Fibroblast of peridontal ligament (primary cell): ENCODE measurements at regions not wholly inside any gene's neighbourhood (a gene's known extent, or its start where the extent isn't known, plus 50 kb on each side); places are given as distances from the start of the nearest gene placed in this dataset.
A peak's percentile ranks its signal among the peaks of the same experiment; 100 is the strongest.

ENCODE experiments used
- DNase-seq: peaks from one replicate; pipeline ENCODE4 v3.0.0-alpha.2; 2010; ENCODE audit errors: extremely low read depth

- no peak for DNase-seq
These were observed 158.4 kb upstream of the SESN3 start for GRCh38 chr11:95389427-95389826.

- no peak for DNase-seq
These were observed 157.1 kb upstream of the SESN3 start for GRCh38 chr11:95388086-95388485.

- DNase-seq: no peak
These were observed 156.3 kb upstream of the SESN3 start for GRCh38 chr11:95387325-95387724.

- no peak for DNase-seq
These were observed 154.6 kb upstream of the SESN3 start for GRCh38 chr11:95385577-95385976.

- DNase-seq: no peak
These were observed 148.5 kb upstream of the SESN3 start for GRCh38 chr11:95379479-95379878.

- DNase-seq: no peak
These were observed 147.8 kb upstream of the SESN3 start for GRCh38 chr11:95378789-95379188.

- DNase-seq: no peak
These were observed 147.1 kb upstream of the SESN3 start for GRCh38 chr11:95378111-95378510.

GRCh38 chr11:95375886-95376285, 144.9 kb upstream of the SESN3 start:
- peak; percentile 97 for DNase-seq

GRCh38 chr11:95375451-95375850, 144.4 kb upstream of the SESN3 start:
- no peak for DNase-seq

- no peak for DNase-seq
These were observed 143.1 kb upstream of the SESN3 start for GRCh38 chr11:95374105-95374504.

GRCh38 chr11:95373241-95373640, 142.2 kb upstream of the SESN3 start:
- DNase-seq: no peak

GRCh38 chr11:95372097-95372656, 141.2 kb upstream of the SESN3 start:
- no peak for DNase-seq

- no peak for DNase-seq
These were observed 140.2 kb upstream of the SESN3 start for GRCh38 chr11:95371153-95371552.

- no peak for DNase-seq
These were observed 136.7 kb upstream of the SESN3 start for GRCh38 chr11:95367726-95368125.

GRCh38 chr11:95365348-95365747, 134.3 kb upstream of the SESN3 start:
- no peak for DNase-seq

GRCh38 chr11:95364324-95365295, 133.6 kb upstream of the SESN3 start:
- DNase-seq: peak; percentile 25

GRCh38 chr11:95363708-95364107, 132.7 kb upstream of the SESN3 start:
- DNase-seq: no peak

GRCh38 chr11:95363164-95363563, 132.2 kb upstream of the SESN3 start:
- DNase-seq: no peak

- no peak for DNase-seq
These were observed 130.2 kb upstream of the SESN3 start for GRCh38 chr11:95361180-95361579.

- DNase-seq: peak; percentile 43
These were observed 129.5 kb upstream of the SESN3 start for GRCh38 chr11:95360377-95361075.

- no peak for DNase-seq
These were observed 128.8 kb upstream of the SESN3 start for GRCh38 chr11:95359756-95360155.

GRCh38 chr11:95359341-95359663, 128.3 kb upstream of the SESN3 start:
- DNase-seq: no peak
